ENCODE measurements at regions not wholly inside any gene's neighbourhood (a gene's known extent, or its start where the extent isn't known, plus 50 kb on each side); places are given as distances from the start of the nearest gene placed in this dataset.

GRCh38 chr12:69096669-69097335 lies 142.6 kb upstream of the CPSF6 start:
- H3K4me1 ChIP-seq = no peaks in the 10 kb centered on the region
- H3K4me3 ChIP-seq (ENCODE audit: low read depth, low read length) = no peak overlapping the region
- no peaks in the 10 kb centered on the region for H3K36me3 ChIP-seq
- H3K27me3 ChIP-seq = no peaks in the 10 kb centered on the region
- TF ChIP-seq CTCF (IDR thresholded peaks at IDR 0.05; ENCODE audit: low read depth, low read length) = no peak
- no peaks in the 10 kb centered on the region for H3K9me3 ChIP-seq
- no peak for DNase-seq

GRCh38 chr12:69097619-69098368 lies 141.6 kb upstream of the CPSF6 start:
- no peak for TF ChIP-seq CTCF (IDR thresholded peaks at IDR 0.05; ENCODE audit: low read depth, low read length)
- no peaks in the 10 kb centered on the region for H3K36me3 ChIP-seq
- H3K4me1 ChIP-seq = no peaks in the 10 kb centered on the region
- no peak overlapping the region for H3K4me3 ChIP-seq (ENCODE audit: low read depth, low read length)
- DNase-seq = no peak
- no peaks in the 10 kb centered on the region for H3K27me3 ChIP-seq
- no peaks in the 10 kb centered on the region for H3K9me3 ChIP-seq

- no peak for DNase-seq
- no peak for TF ChIP-seq CTCF (IDR thresholded peaks at IDR 0.05; ENCODE audit: low read depth, low read length)
- no peak overlapping the region for H3K4me3 ChIP-seq (ENCODE audit: low read depth, low read length)
- H3K27me3 ChIP-seq = no peaks in the 10 kb centered on the region
- no peaks in the 10 kb centered on the region for H3K9me3 ChIP-seq
- H3K36me3 ChIP-seq = no peaks in the 10 kb centered on the region
- H3K4me1 ChIP-seq = no peaks in the 10 kb centered on the region
These were observed 140.1 kb upstream of the CPSF6 start for GRCh38 chr12:69099201-69099837.

- Histone ChIP-seq H3K9me3 (no peaks in the 10 kb centered on the region), H3K36me3 (no peaks in the 10 kb centered on the region), H3K4me3 (ENCODE audit: low read depth, low read length) (no peak overlapping the region), H3K4me1 (no peaks in the 10 kb centered on the region), H3K27me3 (no peaks in the 10 kb centered on the region)
- DNase-seq = no peak
- TF ChIP-seq CTCF (IDR thresholded peaks at IDR 0.05; ENCODE audit: low read depth, low read length) = no peak
These were observed 137.9 kb upstream of the CPSF6 start for GRCh38 chr12:69101505-69101904.

GRCh38 chr12:69102856-69103255 lies 136.5 kb upstream of the CPSF6 start:
- H3K27me3 ChIP-seq = no peaks in the 10 kb centered on the region
- H3K4me1 ChIP-seq = no peaks in the 10 kb centered on the region
- H3K36me3 ChIP-seq = no peaks in the 10 kb centered on the region

More at GRCh38 chr12:69102856-69103255, 136.5 kb upstream of the CPSF6 start:
- no peak for TF ChIP-seq CTCF (IDR thresholded peaks at IDR 0.05; ENCODE audit: low read depth, low read length)
- Histone ChIP-seq H3K4me3 (ENCODE audit: low read depth, low read length) (no peak overlapping the region), H3K9me3 (no peaks in the 10 kb centered on the region)
- no peak for DNase-seq
